HG03571 (cell line): ENCODE measurements at regions not wholly inside any gene's neighbourhood (a gene's known extent, or its start where the extent isn't known, plus 50 kb on each side); places are given as distances from the start of the nearest gene placed in this dataset.
A peak's percentile ranks its signal among the peaks of the same experiment; 100 is the strongest.

Experiments
- ATAC-seq: cut with Tn5 transposase; IDR thresholded peaks from one replicate; pipeline ENCODE4 v1.9.1; 2021; ENCODE audit not compliant: unreplicated experiment

DNA sequence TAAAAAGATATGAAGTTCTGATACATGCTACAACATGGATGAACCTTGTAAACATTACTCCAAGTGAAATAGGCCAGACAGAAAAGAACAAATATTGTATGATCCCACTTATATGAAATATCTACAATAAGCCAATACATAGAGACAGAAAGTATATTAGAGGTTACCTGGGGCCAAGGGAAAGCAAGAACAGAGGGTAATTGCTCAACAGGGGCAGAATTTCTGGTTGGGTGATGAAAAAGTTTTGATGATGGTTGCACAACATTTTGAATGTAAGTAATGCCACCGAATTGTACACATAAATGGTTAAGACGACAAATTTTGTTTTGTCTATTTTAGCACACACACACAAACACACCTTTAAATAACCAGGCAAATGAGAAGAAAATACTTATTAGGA is 268.4 kb downstream of the FOXO1 start:
- no peak for ATAC-seq

DNA sequence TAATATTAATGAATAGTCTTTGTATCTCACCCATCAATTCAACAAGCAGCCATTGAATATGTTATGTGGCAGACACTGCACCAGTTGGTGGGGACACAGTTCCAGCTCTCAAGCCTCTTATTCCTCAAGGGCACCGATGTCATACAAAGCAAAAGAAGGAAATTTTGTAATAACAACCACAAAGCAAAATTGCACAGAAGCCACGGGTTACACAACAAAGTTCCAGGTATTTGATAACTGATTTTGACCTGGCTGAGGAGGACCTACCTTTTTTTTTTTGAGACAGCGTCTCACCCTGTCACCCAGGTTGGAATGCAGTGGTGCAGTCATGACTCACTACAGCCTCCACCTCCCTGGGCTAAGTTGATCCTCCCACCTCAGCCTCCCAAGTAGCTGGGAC is 266.7 kb downstream of the FOXO1 start:
- no peak for ATAC-seq

DNA sequence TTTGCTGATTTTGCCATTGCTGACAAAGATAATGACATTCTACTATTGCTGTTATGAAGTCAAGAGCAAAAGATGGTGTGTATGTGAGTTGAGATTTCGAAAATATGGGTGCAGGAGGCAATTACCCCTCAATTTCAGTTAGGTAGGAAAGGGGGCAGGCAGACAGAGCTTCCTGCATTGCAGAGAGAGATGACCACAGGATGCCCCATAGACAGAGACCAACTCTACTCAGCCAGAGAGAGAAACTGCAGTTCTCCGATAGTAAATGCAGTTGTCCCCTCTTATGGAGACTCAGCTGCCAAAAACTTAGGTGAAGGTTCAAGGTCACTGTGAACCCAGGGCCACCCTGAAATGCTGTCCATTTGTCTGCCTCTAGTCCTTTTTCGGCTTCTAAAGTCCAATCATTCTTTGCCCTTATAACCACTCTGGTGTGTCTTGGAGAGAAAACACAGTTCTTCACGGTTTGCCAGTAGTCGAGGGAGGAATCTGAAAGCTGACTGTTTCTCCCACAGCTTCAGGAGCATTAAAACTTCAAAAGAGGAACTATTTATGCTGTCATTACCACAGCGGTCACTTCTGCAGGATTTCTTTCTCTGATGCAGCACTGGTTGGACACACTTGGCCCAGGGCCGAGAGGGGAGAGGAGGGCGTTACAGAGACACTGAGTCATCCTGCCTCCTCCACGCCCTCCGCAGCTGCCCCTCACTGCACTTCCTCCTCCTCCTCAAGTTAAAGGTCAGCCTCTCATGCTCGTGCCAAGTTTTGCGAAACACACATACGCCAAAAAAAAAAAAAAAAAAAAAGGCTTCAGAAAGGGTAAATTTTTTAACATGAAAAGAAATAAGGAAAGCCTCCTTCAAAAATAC is 264.3 kb downstream of the FOXO1 start:
- ATAC-seq, result peak; percentile 89

GRCh38 chr13:40402931-40403431 is 263.5 kb downstream of the FOXO1 start:
- ATAC-seq, result no peak

DNA sequence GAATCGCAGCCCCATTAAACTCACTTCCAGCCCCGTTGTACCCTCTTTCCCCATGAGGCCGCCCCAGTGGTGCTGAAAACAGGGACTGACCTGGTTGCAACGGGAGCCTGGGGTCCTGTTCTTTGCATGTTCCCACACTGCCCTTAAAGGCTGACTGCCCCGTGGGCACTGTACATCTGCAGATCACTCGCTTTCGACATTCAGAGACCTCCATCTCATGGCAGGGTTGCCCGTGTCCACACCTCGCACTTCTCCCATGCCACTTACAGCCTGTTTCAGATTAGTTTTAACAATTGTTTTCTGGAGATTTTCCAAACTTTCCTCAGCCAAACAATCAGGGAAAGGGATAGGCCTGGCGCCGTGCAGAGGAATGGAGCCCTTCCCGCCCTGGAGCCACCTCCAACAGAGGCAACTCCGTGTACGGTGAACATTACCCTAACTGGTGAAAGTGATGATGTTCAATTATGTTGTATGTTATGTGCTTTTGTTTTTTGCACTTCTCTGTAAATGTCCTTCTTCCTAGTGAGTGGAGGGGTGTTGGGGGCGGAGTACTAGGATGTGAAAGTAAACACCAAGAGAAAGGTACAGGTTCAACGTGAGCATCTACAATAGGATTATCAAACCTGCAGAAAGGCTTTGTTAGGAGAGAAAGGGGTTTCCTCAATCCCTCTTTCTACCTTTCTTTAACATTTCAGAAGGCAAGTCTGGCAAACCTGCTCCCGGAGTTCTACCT is 262.8 kb downstream of the FOXO1 start:
- ATAC-seq, result no peak

DNA sequence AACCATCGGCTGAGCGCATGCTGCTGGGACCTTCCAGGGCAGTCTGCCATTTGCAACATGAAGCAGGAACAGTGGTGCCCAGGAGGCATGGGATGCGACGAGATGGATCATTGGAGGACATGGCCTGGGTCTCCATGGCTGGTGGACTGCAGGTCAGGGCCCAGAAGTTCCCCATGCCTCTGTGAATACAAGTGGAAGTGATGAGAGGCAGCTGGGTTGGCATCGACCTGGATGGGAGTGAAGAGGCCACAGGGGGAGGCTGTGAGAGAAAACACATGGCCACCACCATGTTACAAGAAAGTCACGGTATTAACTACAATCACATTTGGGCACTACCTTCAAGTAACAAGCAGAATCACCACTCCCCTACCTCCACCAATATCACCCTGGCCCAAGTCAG is 262.0 kb downstream of the FOXO1 start:
- ATAC-seq, result no peak

DNA sequence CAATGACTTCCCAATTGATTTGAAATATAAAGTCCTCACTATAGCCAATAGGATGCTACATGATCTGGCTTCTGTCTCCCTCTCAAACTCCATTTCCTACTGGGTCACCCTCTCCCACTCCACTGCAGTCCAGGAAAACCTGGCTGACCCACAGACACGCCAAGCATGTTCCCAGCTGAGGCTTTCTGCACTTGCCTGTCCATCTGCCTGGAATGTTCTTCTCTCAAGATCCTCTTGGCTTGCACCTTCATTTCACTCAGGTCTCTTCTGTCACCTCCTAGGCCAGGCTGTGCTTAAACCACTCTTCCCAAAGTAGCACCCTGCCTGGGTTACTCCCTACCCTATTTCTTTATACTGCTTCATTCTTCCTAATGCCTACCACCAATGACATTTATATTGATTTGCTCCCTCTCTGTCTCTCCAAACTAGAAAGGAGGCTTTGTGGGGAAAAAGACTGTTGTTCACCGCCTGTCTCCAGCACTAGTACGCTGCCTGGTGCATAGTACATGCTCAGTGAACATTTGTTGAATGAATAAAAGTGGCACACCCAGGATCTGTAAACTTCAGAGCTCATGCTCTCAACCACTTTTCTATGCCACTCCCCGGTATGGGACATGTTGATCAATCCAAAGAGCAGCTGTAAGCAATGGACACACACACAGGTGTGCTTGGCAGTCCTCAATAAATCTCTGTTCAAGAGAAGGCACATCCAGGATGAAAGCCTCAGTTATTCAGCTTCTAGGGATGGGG is 261.3 kb downstream of the FOXO1 start:
- no peak for ATAC-seq

GRCh38 chr13:40406405-40407120 is 259.9 kb downstream of the FOXO1 start:
- ATAC-seq, result no peak

DNA sequence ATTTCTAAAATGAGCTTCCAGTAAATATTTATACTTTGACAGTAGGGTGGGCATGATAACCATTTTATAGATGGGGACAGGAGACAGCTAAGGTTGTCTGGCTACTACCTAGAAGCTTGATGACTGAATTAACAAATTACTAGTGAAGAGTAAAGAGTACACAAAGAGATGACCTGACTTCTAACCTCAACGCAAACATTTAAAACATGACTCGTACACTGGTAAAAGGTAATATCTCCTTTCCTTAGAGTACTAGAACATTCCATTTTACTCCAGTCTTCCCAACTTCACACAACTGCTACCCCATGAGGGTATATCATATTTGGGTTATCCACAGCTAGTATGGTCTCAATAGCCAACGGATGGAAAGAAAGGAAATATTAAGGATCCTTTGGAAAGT is 258.9 kb downstream of the FOXO1 start:
- no peak for ATAC-seq

- no peak for ATAC-seq
These were observed 257.8 kb downstream of the FOXO1 start for GRCh38 chr13:40408602-40409001.

DNA sequence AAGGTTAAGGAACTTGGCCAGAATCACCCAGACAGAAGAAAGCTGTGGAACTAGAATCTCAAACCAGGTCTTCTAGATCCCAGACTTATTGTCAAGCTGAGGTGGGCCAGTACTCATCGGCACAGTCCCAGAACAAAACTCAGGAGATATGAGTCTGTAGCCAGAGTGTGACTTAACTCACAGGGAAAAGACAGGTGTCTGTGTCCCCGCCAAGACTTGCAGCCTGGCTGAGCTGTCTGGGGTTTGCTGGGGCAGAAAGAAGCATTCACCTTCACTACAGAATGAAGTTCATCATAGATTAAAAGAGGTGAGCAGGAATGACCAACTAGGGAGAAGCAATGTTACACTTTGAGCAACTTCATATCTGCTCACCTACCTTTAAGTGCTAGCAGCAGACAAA is 257.2 kb downstream of the FOXO1 start:
- ATAC-seq, result no peak

DNA sequence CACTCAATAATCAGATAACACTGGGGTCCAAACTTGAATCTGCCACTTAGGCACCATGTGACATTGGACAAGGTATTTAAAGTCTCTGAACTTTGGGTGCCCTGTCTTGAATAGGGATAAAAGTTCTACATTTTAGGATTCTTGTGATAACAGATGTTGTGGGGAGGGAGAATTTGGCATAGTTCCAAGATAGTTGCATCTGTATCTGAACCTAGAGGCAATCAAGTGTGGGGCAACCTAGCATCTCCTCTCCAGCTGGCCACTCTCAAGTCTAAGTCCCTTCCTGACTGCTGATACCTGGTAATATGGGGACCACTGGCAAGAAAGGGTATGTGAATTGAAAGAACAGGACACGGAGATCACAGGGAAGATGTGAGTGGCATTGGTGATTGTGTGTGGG is 256.1 kb downstream of the FOXO1 start:
- ATAC-seq, result no peak

DNA sequence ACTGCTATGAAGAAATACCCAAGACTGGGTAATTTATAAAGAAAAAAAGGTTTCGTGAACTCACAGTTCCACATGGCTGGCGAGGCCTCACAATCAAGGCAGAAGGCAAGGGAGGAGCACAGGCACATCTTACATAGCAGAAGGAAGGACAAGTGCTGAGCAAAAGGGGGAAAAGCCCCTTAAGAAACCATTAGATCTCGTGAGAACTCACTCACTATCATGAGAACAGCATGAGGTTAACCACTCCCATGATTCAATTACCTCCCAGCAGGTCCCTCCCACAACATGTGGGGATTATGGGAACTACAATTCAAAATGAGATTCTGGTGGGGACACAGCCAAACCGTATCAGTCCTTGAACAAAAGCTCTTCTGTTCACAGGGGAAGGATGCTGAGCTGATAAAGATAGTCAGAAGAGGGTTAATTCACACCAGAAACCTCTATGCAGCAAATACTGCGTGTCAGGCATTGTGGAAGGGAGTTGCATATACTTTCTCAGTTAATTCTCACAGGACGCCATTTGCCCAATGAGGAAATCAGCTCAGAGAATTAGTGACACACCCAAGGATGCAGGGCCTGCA is 246.2 kb downstream of the FOXO1 start:
- ATAC-seq, result no peak

DNA sequence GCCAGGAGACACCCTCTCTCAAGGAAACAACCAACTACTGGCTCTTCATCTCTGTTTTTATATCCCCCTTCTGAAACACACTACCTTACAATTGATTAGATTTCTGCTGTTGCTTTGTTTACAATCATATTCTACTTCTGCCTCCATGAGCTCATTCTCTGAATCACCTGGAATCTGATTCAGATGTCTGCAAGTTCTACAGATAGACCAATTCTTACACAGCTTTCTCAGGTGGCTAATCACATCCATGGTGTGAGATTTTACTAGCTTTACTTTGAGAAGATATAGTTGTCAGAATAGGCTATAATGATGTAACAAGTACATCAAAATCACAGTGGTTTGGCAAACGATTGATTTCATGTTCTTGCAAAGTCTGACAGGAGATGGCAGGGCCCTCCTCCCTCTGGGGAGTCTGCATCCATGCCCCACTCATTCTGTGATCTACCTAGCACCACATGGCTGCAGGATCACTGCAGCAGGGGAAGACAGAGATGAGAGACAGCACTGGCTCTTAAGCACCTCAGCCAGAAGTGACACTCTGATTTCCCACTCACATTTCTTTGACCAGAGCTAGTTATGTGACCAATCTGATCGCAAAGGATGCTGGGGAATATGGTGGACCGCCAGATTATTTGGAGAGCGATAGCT is 243.7 kb downstream of the FOXO1 start:
- ATAC-seq, result no peak

GRCh38 chr13:40428354-40428753 is 238.1 kb downstream of the FOXO1 start:
- ATAC-seq, result no peak

DNA sequence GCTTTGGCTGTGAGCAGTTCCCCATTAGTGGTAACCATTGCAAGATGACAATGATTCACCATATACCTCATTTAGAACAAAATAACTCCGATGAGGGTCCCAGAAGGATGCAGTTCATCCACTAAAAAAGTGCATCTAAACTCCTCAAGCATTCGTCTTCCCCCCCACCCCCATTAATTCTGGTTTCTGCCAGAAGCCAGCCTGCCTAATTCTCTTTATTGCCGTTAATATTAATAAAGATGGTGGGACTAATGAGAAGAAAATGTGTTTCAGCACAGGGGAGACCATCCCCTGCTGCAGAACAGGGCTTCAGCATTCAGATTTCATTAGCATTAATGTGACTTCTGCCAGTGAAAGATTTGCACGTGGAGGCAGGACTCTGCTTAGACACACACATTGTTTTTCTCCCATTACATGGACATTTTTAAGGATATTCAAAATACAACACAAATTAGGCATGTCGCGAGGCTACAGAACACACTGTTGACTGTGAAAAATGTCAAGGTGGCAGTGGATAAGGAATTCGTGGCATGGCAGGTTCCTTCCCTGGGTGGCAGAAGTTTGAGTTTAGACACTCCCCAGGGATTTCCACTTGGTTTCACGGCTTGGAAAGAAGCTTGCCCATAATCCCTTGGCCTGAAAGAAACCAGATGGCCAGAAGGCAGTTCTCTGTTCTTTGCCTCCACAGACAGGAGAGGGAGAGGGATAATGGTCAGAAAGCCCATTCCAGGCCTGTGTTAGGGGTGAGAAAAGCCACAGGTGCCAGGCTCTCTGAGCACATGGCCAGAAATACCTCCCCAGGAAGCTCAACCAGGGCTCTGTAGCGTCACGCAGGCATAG is 236.5 kb downstream of the FOXO1 start:
- ATAC-seq, result no peak

DNA sequence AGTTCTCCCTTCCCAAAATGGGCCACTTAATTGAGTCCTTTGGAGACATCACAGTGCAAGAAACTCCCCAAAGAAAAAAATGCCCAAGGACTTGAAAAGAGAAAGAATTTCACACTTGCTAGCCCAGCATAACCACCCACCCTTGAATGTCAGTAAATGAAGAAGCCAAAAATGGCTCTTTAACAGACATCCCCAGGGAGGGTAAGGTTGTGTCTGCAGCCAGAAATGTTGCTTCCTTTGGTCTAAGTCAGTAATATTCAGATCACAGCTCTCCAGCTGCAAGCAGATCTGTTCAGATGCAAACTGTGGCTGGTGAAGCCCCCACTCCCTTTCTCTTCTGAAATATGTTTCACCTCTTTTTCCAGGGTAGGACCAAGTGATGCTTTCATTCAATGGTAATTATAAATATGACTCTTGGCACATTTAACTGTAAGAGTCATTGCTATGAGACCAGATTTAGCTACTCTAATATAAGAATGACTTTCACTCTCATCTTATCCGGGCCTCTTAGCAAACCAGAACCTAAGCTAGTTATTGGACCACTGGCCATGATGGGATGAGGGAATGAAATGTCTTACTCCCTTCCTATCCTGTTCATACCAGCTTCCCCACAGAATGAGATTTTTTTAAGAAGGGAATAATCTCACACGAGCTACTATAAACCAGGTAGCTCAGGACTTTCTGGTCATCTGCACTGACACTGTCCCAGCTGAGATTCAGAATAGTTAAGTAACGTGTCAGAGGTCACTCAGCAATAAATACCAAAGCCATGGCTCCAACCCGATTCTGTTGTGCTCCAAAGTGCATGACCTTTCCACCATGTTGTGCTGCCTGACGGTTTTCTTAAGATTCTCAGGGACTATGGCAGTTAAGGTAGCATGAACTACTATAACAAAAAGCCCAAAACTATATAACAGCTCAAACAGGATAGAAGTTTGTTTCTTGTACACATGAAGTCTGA is 234.1 kb downstream of the FOXO1 start:
- ATAC-seq, result peak; percentile 56

GRCh38 chr13:40433001-40433400 is 233.4 kb downstream of the FOXO1 start:
- no peak for ATAC-seq
